ENCODE measurements at regions not wholly inside any gene's neighbourhood (a gene's known extent, or its start where the extent isn't known, plus 50 kb on each side); places are given as distances from the start of the nearest gene placed in this dataset.

DNA sequence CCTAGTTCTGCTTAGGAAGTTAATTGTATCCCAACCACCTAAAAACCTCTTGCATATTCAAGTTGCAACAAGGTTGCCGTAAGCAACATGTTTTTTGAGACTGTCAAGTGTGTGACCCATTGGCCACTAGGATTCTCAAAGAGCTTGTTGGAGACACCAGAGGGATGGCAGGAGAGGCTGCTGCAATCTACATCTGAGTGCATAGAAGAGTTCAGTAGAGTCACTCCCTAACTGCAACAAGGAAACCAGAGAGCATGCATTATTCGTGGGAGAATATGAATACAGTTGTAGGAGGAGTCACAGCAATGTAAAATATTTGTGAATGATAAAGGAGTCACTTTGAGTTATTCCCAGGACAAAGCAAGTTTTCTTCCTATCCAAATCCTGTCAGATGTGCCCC lies 538.6 kb downstream of the TNS3 start:
- Histone ChIP-seq H3K4me1 (peaks cover 59% of the 10 kb centered on the region), H3K9ac (no peak overlapping the region), H3K4me3 (no peak overlapping the region), H4K20me1 (no peaks in the 10 kb centered on the region), H3K36me3 (no peaks in the 10 kb centered on the region), H3K4me2 (no peak overlapping the region), H3K27me3 (no peaks in the 10 kb centered on the region), H3K27ac (no peak overlapping the region), H3K9me3 (no peaks in the 10 kb centered on the region)
- no peak for TF ChIP-seq Cebpa-rat (IDR thresholded peaks at IDR 0.05)

DNA sequence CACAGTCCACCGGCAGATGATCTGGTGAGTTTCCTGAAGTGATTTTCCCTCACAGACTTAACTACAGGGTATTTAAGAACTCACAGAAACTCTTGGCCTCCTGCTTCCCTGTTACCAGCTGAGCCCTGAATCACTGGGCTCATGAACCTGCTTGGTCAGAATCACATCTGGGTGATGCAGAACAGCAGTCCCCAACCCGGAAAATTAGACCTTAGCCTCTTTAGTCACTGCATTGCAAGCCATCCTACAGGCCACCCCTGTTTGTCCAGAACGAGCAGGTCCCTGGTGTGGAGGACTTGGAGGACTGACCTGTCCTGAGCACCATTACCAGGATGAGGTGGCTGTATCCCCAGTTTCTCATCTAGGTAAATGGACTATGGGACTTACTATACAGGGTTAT lies 539.2 kb downstream of the TNS3 start:
- no peak overlapping the region for H3K27ac ChIP-seq

DNA sequence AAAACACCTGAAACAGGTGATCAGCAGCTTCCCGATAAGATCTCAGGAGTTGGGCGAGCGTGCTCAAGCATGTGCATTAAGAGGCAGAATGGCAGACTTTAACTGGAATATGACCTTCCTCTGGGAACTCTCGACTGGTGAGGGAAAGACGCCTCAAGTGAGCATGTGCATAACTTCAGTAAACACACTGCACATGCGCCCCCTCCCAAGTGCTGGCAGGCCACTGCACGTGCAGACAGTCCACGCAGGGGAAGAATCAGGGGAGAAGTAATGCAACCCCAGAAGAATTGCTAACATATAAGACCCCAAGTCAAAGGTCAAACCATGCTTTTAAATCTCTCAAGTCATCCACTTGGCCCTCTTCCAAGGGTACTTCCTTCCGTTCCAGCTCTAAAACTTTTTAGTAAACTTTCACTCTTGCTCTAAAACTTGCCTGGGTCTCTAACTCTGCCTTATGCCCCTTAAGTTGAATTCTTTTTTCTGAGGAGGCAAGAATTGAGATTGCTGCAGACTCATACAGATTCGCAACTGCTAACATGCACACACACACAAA lies 541.0 kb downstream of the TNS3 start:
- TF ChIP-seq Cebpa-rat (IDR thresholded peaks at IDR 0.05), result no peak
- Histone ChIP-seq H3K4me3 (no peak overlapping the region), H4K20me1 (no peaks in the 10 kb centered on the region), H3K9me3 (no peaks in the 10 kb centered on the region), H3K4me2 (peak overlapping the region; percentile 44), H3K27ac (no peak overlapping the region), H3K9ac (no peak overlapping the region), H3K4me1 (peaks cover 66% of the 10 kb centered on the region), H3K27me3 (no peaks in the 10 kb centered on the region), H3K36me3 (no peaks in the 10 kb centered on the region)

More for the DNA sequence above, 539.2 kb downstream of the TNS3 start:
- no peaks in the 10 kb centered on the region for H3K36me3 ChIP-seq
- H3K27me3 ChIP-seq, result no peaks in the 10 kb centered on the region
- peaks cover 66% of the 10 kb centered on the region for H3K4me1 ChIP-seq
- H3K4me2 ChIP-seq, result no peak overlapping the region
- H4K20me1 ChIP-seq, result no peaks in the 10 kb centered on the region
- no peak overlapping the region for H3K9ac ChIP-seq
- no peak for TF ChIP-seq Cebpa-rat (IDR thresholded peaks at IDR 0.05)
- no peak overlapping the region for H3K4me3 ChIP-seq
- no peaks in the 10 kb centered on the region for H3K9me3 ChIP-seq

DNA sequence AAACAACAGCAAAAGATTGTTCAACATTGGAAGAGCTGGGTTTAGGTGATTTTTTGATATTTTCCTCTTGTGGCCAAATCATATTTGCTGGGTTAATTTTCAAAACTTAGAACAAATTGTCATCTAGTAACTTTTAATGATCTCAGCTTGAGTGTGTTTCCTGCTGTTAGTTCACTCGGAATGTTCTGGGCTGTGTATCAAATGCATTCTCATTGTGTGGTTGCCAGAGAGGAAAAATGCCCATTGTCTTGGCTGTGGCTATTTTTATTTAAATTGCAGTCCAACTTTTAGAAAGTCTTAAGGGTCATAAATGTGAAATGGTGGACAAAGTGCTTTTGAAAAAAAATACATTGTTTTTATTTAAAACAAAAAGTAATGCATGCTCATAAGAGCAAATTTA lies 542.0 kb downstream of the TNS3 start:
- H3K4me2 ChIP-seq, result peak overlapping the region; percentile 78; the same call in 1 of the 2 replicates
- peaks cover 56% of the 10 kb centered on the region for H3K4me1 ChIP-seq
- H3K4me3 ChIP-seq, result no peak overlapping the region
- H4K20me1 ChIP-seq, result no peaks in the 10 kb centered on the region
- H3K9ac ChIP-seq, result no peak overlapping the region
- H3K36me3 ChIP-seq, result no peaks in the 10 kb centered on the region
- H3K27ac ChIP-seq, result peak overlapping the region; percentile 74; the same call in 1 of the 2 replicates
- no peaks in the 10 kb centered on the region for H3K27me3 ChIP-seq
- TF ChIP-seq Cebpa-rat (IDR thresholded peaks at IDR 0.05), result no peak
- no peaks in the 10 kb centered on the region for H3K9me3 ChIP-seq

DNA sequence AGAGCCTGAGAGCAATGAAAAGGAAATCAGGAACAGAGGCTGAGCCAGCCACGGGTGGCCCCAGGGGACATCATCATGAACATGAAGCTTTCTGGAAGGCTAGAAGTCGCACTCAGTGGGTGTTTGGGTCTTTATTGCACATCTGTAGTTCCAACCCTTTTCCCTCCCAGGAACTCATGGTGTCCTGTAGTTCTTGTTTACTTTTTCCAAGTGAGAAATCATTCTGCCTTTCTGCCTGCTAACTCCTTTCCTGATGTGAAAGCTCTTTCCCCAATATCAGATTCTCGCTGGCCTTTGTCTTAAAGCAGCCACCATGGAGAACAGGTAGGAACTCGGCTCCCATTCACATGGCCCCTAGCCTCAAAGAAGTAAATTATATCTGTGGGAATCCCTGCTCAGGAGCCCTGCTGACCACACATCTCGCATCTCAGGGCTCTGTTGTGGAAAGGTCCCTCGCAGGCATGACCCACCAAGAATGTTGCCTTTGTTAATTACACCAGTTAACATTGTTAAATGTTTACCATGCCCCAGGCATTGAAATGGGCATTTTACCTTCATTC lies 542.7 kb downstream of the TNS3 start:
- Histone ChIP-seq H3K36me3 (no peaks in the 10 kb centered on the region), H3K4me1 (peaks cover 49% of the 10 kb centered on the region), H3K4me3 (peak overlapping the region; percentile 33; the same call in 1 of the 2 replicates), H3K9me3 (no peaks in the 10 kb centered on the region), H3K27ac (peak overlapping the region; percentile 74), H3K4me2 (peak overlapping the region; percentile 78), H4K20me1 (no peaks in the 10 kb centered on the region), H3K27me3 (no peaks in the 10 kb centered on the region), H3K9ac (peak overlapping the region; percentile 23; the same call in 1 of the 2 replicates)
- TF ChIP-seq Cebpa-rat (IDR thresholded peaks at IDR 0.05), result no peak

DNA sequence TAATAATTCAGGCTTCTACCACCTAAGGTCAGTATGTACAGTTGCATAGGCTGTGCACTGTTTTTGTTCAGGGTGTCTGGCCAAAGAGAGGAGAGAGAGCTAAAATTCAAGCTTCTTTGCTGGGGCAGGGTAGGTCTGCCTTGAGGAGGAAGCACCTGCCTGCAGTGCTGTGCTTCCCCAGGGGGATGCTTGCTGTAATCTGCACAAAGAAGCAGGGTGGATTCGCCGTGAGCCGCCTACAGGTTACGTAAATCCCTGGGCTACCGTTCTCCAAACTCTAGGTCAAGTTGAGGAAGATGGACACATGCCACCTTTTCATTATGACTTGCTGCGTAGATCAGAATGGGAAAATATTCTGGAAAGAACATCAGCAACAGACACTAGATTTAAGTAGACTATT lies 543.3 kb downstream of the TNS3 start:
- no peaks in the 10 kb centered on the region for H3K36me3 ChIP-seq
- peak; percentile 60 for TF ChIP-seq Cebpa-rat (IDR thresholded peaks at IDR 0.05)
- peak overlapping the region; percentile 74 for H3K27ac ChIP-seq
- no peaks in the 10 kb centered on the region for H3K9me3 ChIP-seq
- H3K4me2 ChIP-seq, result peak overlapping the region; percentile 78
- H3K4me1 ChIP-seq, result peaks cover 47% of the 10 kb centered on the region
- H3K4me3 ChIP-seq, result peak overlapping the region; percentile 33; the same call in 1 of the 2 replicates
- H3K9ac ChIP-seq, result peak overlapping the region; percentile 23; the same call in 1 of the 2 replicates
- no peaks in the 10 kb centered on the region for H4K20me1 ChIP-seq
- H3K27me3 ChIP-seq, result no peaks in the 10 kb centered on the region

DNA sequence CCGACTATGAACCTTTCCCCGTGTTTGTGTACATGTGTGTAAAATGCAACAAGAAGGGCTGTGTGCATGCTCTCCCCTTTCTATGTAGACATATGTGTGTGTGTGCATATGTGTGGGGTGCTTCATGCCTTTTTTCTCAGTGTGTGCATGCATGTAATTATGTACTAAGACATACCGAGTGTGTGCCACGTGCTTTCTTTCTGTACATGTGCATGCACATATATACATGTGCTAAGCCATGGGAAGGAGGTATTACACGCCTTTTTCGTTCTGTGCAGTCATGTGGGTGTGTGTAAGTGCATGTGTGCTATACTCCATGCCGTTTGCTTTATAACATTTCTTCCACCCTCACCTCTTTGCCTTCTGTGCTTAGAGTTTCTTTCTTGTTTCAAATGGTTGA lies 544.3 kb downstream of the TNS3 start:
- Histone ChIP-seq H3K4me3 (no peak overlapping the region), H3K4me1 (peaks cover 47% of the 10 kb centered on the region), H3K9ac (no peak overlapping the region), H3K27me3 (no peaks in the 10 kb centered on the region), H3K4me2 (peak overlapping the region; percentile 78), H3K9me3 (no peaks in the 10 kb centered on the region), H3K36me3 (no peaks in the 10 kb centered on the region), H3K27ac (peak overlapping the region; percentile 74; the same call in 1 of the 2 replicates), H4K20me1 (no peaks in the 10 kb centered on the region)
- no peak for TF ChIP-seq Cebpa-rat (IDR thresholded peaks at IDR 0.05)

DNA sequence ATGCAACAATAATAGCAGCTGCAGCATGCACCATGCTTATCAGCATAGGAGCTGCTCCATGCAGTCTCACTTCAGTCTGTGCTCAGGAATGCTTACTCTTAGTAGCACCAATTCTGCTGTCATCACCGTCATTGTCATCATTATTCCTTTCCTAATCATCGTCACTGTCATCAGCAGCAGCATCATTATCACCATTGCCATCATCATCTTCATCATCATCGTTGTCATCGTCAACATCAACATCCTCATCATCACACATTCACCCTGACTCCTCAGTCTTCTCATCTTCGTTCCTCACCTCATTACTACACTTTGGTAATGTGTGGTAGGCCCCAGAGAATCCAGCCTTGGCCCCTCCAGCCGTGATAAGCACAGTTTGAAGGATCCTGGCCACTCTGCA lies 545.0 kb downstream of the TNS3 start:
- H3K9me3 ChIP-seq, result no peaks in the 10 kb centered on the region
- no peaks in the 10 kb centered on the region for H4K20me1 ChIP-seq
- no peak overlapping the region for H3K27ac ChIP-seq
- TF ChIP-seq Cebpa-rat (IDR thresholded peaks at IDR 0.05), result no peak
- no peaks in the 10 kb centered on the region for H3K36me3 ChIP-seq
- no peak overlapping the region for H3K4me3 ChIP-seq
- H3K9ac ChIP-seq, result no peak overlapping the region
- H3K27me3 ChIP-seq, result no peaks in the 10 kb centered on the region
- H3K4me1 ChIP-seq, result peaks cover 47% of the 10 kb centered on the region
- peak overlapping the region; percentile 25; the same call in 1 of the 2 replicates for H3K4me2 ChIP-seq

DNA sequence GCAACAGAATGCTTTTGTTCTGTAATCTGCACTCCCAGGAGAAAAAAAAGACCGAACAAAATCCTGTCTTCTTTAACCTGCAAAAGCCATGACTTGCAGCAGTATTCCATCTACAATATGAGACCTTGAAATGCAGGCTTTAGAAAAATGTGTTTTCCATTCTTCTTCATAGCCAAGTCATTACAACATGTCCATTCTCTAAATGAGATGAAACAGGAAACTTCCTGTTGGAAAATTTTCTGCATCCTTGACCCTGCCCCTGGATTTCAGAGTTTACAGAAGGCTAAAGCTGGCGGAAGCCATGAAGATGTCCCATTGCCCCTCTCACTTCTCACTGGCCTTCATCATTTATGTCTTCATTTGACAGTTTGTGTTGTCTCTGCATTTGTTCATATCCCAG lies 546.4 kb downstream of the TNS3 start:
- Histone ChIP-seq H3K9me3 (no peaks in the 10 kb centered on the region), H3K4me3 (no peak overlapping the region), H3K36me3 (no peaks in the 10 kb centered on the region), H3K4me1 (peaks cover 39% of the 10 kb centered on the region), H3K4me2 (no peak overlapping the region), H3K27ac (no peak overlapping the region), H3K27me3 (no peaks in the 10 kb centered on the region), H3K9ac (no peak overlapping the region), H4K20me1 (no peaks in the 10 kb centered on the region)
- TF ChIP-seq Cebpa-rat (IDR thresholded peaks at IDR 0.05), result no peak

DNA sequence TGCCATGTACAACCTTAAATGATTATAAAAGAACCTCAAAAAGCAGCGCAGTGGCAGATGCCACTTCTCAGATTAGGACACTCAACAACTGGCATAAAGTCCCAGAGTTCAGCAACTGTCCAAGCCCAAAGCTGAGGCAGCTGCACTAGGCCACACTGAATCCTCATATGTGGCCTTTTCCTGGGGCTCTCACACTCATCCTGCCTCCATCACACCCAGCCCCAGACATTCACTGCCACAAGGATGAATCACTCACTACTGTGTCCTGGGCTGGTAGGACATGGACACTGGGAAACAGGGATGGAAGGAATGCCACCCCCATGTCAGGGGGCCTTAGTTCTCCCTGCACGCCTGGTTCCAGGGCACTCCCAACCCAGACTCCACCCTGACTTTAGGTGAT lies 547.7 kb downstream of the TNS3 start:
- H4K20me1 ChIP-seq, result no peaks in the 10 kb centered on the region
- no peak for TF ChIP-seq Cebpa-rat (IDR thresholded peaks at IDR 0.05)

More for the DNA sequence above, 547.7 kb downstream of the TNS3 start:
- no peaks in the 10 kb centered on the region for H3K9me3 ChIP-seq
- no peak overlapping the region for H3K27ac ChIP-seq
- H3K27me3 ChIP-seq, result no peaks in the 10 kb centered on the region
- no peaks in the 10 kb centered on the region for H3K36me3 ChIP-seq
- H3K4me3 ChIP-seq, result no peak overlapping the region
- no peak overlapping the region for H3K4me2 ChIP-seq
- no peak overlapping the region for H3K9ac ChIP-seq
- H3K4me1 ChIP-seq, result peaks cover 29% of the 10 kb centered on the region
